A673 (cell line): ENCODE measurements at regions not wholly inside any gene's neighbourhood (a gene's known extent, or its start where the extent isn't known, plus 50 kb on each side); places are given as distances from the start of the nearest gene placed in this dataset.

Experiments
- CTCF ChIP-seq: fragments of 300-800, 200-600 bp; sonication (generic); conservative IDR thresholded peaks from 2 replicates; pipeline ENCODE4 v1.5.1; 2017; ENCODE audit warnings: low read depth, mild to moderate bottlenecking, antibody characterized with exemption, low read length, moderate library complexity, mixed read lengths
- EZH2 ChIP-seq: fragments of 200-600 bp; sonication (generic); IDR thresholded peaks from 2 replicates; pipeline ENCODE4 v1.6.1; 2017; ENCODE audit warnings: borderline replicate concordance, low read depth, mild to moderate bottlenecking, mixed read lengths, antibody characterized with exemption, low read length; ENCODE audit not compliant: poor library complexity, severe bottlenecking

- no peak for TF ChIP-seq CTCF
- no peak for TF ChIP-seq EZH2
Observed at GRCh38 chr17:73861543-73861942, 217.3 kb upstream of the SDK2 start.
